GM12878 (cell line): ENCODE measurements at regions not wholly inside any gene's neighbourhood (a gene's known extent, or its start where the extent isn't known, plus 50 kb on each side); places are given as distances from the start of the nearest gene placed in this dataset.

Experiments used
- ATAC-seq: fragments of 200-7000 bp; cut with Tn5 transposase; 3 replicates; pipeline ENCODE4 v1.9.1; 2020; ENCODE audit warnings: mild to moderate bottlenecking, moderate library complexity
- BruUV-seq: library from RNA; stranded (reverse); fragments of 400-500 nt; replicated peaks from 2 replicates; lab custom pipeline; 2021; lab: Mats Ljungman, UMichigan
- CTCF ChIA-PET: fragments of 300-600 bp; sonication (Branson Sonifier 250); formaldehyde crosslinking; extraction: SDS; loops from one replicate; lab custom pipeline; 2021; ENCODE audit warnings: inconsistent platforms; lab: Yijun Ruan, JAX
- POLR2A ChIA-PET: fragments of 350-600 bp; formaldehyde crosslinking; extraction: SDS; loops from one replicate; lab custom pipeline; 2021; ENCODE audit warnings: inconsistent platforms; lab: Charles Lee
- RAD21 ChIA-PET: fragments of 300-600 bp; sonication (Branson Sonifier 250); formaldehyde crosslinking; loops from one replicate; lab custom pipeline; 2023; ENCODE audit warnings: antibody characterized with exemption; ENCODE audit not compliant: unreplicated experiment; lab: Charles Lee
- SMC1A ChIA-PET: fragments of 300-600 bp; sonication (Branson Sonifier 250); formaldehyde crosslinking; loops from one replicate; lab custom pipeline; 2023; ENCODE audit not compliant: unreplicated experiment, uncharacterized antibody; lab: Charles Lee
- DNase-seq: peaks from one replicate; pipeline ENCODE4 v3.0.0-alpha.2; 2011; ENCODE audit warnings: low read depth, low spot score
- FAIRE-seq: peaks from 3 replicates; lab custom pipeline; 2011; peaks lifted over from hg19 to GRCh38; lab: Jason Lieb, UNC
- H2AFZ ChIP-seq: 2 replicates; pipeline ENCODE4 v1.6.0; 2011; ENCODE audit warnings: low read depth, low read length, control low read depth; ENCODE audit not compliant: control insufficient read depth
- H3K27ac ChIP-seq: 2 replicates; pipeline ENCODE4 v1.5.1; 2011; ENCODE audit warnings: control low read depth; ENCODE audit not compliant: control insufficient read depth, insufficient read depth
- H3K27me3 ChIP-seq, 2 experiments: replicated peaks in 1 of 2; 2 replicates each; pipeline versions ENCODE4 v1.6.0 to v1.6.1; 2011; ENCODE audit warnings: low read length in 1 of 2; ENCODE audit not compliant: control insufficient read depth in 2 of 2, insufficient read depth in 2 of 2
- H3K36me3 ChIP-seq, 2 experiments: 2 replicates each; pipeline ENCODE4 v1.5.1; 2011; ENCODE audit warnings: low read length in 1 of 2; ENCODE audit not compliant: control insufficient read depth in 2 of 2, insufficient read depth in 2 of 2
- H3K4me1 ChIP-seq: 2 replicates; pipeline ENCODE4 v1.6.1; 2011; ENCODE audit warnings: mild to moderate bottlenecking, low read length, moderate library complexity, mixed read lengths; ENCODE audit not compliant: control insufficient read depth, insufficient read depth
- H3K4me2 ChIP-seq: 2 replicates; pipeline ENCODE4 v1.6.0; 2011; ENCODE audit warnings: control low read depth; ENCODE audit not compliant: control insufficient read depth, insufficient read depth
- H3K4me3 ChIP-seq: fragments of 200-600 bp; sonication (generic); 2 replicates; pipeline ENCODE4 v1.5.1; 2016
- H3K79me2 ChIP-seq: 2 replicates; pipeline ENCODE4 v1.6.0; 2011; ENCODE audit warnings: low read length; ENCODE audit not compliant: control insufficient read depth, insufficient read depth
- H3K9ac ChIP-seq: 2 replicates; pipeline ENCODE4 v1.8.0; 2011; ENCODE audit warnings: low read length, control low read depth, mixed read lengths; ENCODE audit not compliant: control insufficient read depth, insufficient read depth
- H3K9me3 ChIP-seq: replicated peaks from 3 replicates; pipeline ENCODE4 v1.5.1; 2011; ENCODE audit warnings: mild to moderate bottlenecking, low read length; ENCODE audit not compliant: control insufficient read depth, insufficient read depth
- H4K20me1 ChIP-seq: 2 replicates; pipeline ENCODE4 v1.6.0; 2011; ENCODE audit not compliant: control insufficient read depth, insufficient read depth
- EED ChIP-seq: sonication (generic); IDR thresholded peaks from 2 replicates; pipeline ENCODE4 v1.6.1; 2016; ENCODE audit warnings: antibody characterized with exemption, low read depth
- EZH2 ChIP-seq: IDR thresholded peaks from 2 replicates; pipeline ENCODE4 v1.6.1; 2012; ENCODE audit warnings: low read depth, mild to moderate bottlenecking, control low read depth, inconsistent platforms, low read length, borderline replicate concordance; ENCODE audit not compliant: control insufficient read depth
- NBN ChIP-seq: fragments of 450-650 bp; IDR thresholded peaks from 2 replicates; pipeline ENCODE4 v1.6.1; 2016
- POLR2A ChIP-seq: IDR thresholded peaks from 2 replicates; pipeline ENCODE4 v1.6.1; 2011; ENCODE audit warnings: low read depth, mild to moderate bottlenecking, low read length
- POLR2AphosphoS2 ChIP-seq: IDR thresholded peaks from 2 replicates; pipeline ENCODE4 v1.6.1; 2011; ENCODE audit warnings: low read depth, mild to moderate bottlenecking, low read length, improper control_type of control experiment, moderate library complexity
- SMAD1 ChIP-seq: fragments of 450-650 bp; IDR thresholded peaks from 2 replicates; pipeline ENCODE4 v1.6.1; 2018; ENCODE audit warnings: mild to moderate bottlenecking, low read depth; ENCODE audit not compliant: partially characterized antibody
- STAT1 ChIP-seq: fragments of 450-650 bp; conservative IDR thresholded peaks from 2 replicates; pipeline ENCODE4 v1.6.1; 2014; ENCODE audit warnings: antibody characterized with exemption, mild to moderate bottlenecking
- TARDBP ChIP-seq: IDR thresholded peaks from 2 replicates; pipeline ENCODE4 v1.6.1; 2016; ENCODE audit warnings: borderline replicate concordance
- TBL1XR1 ChIP-seq: IDR thresholded peaks from 2 replicates; pipeline ENCODE4 v1.6.1; 2012; ENCODE audit warnings: low read depth, low read length, improper control_type of control experiment
- TCF3 ChIP-seq: IDR thresholded peaks from 2 replicates; pipeline ENCODE4 v1.6.1; 2012; ENCODE audit warnings: low read depth, mild to moderate bottlenecking, low read length, borderline replicate concordance; ENCODE audit not compliant: insufficient read depth
- YY1 ChIP-seq: IDR thresholded peaks from 2 replicates; pipeline ENCODE4 v1.6.1; 2011; ENCODE audit warnings: low read depth, mild to moderate bottlenecking, low read length
- ZNF384 ChIP-seq: IDR thresholded peaks from 2 replicates; pipeline ENCODE4 v1.6.1; 2012; ENCODE audit warnings: low read depth, mild to moderate bottlenecking, low read length, improper control_type of control experiment, borderline replicate concordance
- ZNF622 ChIP-seq: fragments of 450-650 bp; IDR thresholded peaks from 2 replicates; pipeline ENCODE4 v1.6.1; 2017; ENCODE audit warnings: mild to moderate bottlenecking, inconsistent platforms
- WGBS: methylation state at CpG from one replicate; pipeline ENCODE4 v1.1.6; 2016; ENCODE audit warnings: low lambda C conversion rate; ENCODE audit not compliant: insufficient replicate concordance, insufficient coverage; ENCODE audit errors: missing lambda C conversion rate; 5-methylcytosine and 5-hydroxymethylcytosine counted together
- in situ Hi-C: fragments of 300-500 bp; cut with MboI; formaldehyde crosslinking; loops from 9 replicates; pipeline ENCODE4 v1.14.3; 2018; ENCODE audit warnings: mixed read lengths
- intact Hi-C: fragments of 100-400 bp; cut with micrococcal nuclease; formaldehyde crosslinking; loops from one replicate; pipeline ENCODE4 v1.14.2; 2022; ENCODE audit not compliant: unreplicated experiment
- TF ChIP-seq, protein P1 (sequence below): fragments of 450-650 bp; formaldehyde crosslinking; IDR thresholded peaks from 2 replicates; pipeline ENCODE4 v1.4.0; 2022; ENCODE audit warnings: mild to moderate bottlenecking, moderate library complexity
- TF ChIP-seq, protein P2 (sequence below), 3 experiments: IDR thresholded peaks in 2 of 3; conservative IDR thresholded peaks in 1 of 3; 2 replicates each; pipeline ENCODE4 v1.5.1; 2011; ENCODE audit warnings: low read depth in 3 of 3, low read length in 3 of 3, mild to moderate bottlenecking in 3 of 3, control low read depth in 2 of 3, moderate library complexity in 2 of 3, inconsistent platforms in 1 of 3, mixed read lengths in 1 of 3; ENCODE audit not compliant: control insufficient read depth in 2 of 3, insufficient read depth in 1 of 3; ENCODE audit errors: extremely low read depth in 1 of 3
- TF ChIP-seq, protein P3 (sequence below): IDR thresholded peaks from 2 replicates; pipeline ENCODE4 v1.6.1; 2012; ENCODE audit warnings: low read depth, low read length, improper control_type of control experiment

DNA sequence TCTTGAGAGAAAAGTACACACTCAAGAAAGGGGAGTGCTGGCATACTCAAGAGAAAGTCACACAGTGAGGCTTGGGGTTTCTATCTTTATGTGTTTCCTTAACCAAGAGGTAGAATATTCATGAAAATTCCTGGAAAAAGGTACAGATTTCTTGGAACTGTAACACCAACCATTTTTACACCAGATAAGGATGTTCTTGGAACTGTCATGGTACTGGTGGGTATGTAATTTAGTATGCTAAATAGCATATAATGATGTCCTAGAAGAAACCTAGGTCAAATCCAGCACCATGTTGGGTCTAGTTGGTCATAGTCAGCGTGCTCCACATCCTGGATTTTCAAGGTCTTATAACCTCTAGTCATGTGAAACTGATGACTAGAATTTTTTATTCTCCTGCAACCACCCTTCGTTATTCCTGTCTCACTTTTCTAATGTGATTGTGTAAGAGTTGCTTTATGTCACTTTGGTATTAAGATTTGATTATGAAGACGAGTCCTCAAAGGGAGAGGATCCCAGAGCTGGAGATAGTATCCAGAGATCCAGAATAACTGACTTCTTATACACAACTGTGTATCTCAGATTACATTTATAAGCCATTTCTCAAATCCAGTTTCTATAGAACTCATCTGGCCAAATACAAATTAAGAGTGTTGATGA lies 510.1 kb downstream of the TMTC2 start:
- FAIRE-seq: no peak
- no peak for ATAC-seq
- Histone ChIP-seq H2AFZ (no peak overlapping the region), H3K4me3 (no peak overlapping the region), H3K27me3 (no peaks in the 10 kb centered on the region), H3K36me3 (no peaks in the 10 kb centered on the region), H3K9me3 (no peaks in the 10 kb centered on the region), H4K20me1 (no peaks in the 10 kb centered on the region), H3K9ac (no peak overlapping the region), H3K4me2 (no peak overlapping the region), H3K27ac (no peak overlapping the region), H3K4me1 (no peaks in the 10 kb centered on the region), H3K79me2 (no peaks in the 10 kb centered on the region)
- intact Hi-C loops: no loop called here
- 9% methylated on average over 3 of the region's 3 CpGs for WGBS
- no peak for DNase-seq
- in situ Hi-C loops: no loop called here
- ChIA-PET SMC1A (no interaction called here), POLR2A (no interaction called here), CTCF (no interaction called here), RAD21 (no interaction called here)
- no peak for TF ChIP-seq TARDBP
- no peak for TF ChIP-seq NBN
- no peak for TF ChIP-seq SMAD1
- TF ChIP-seq, protein P1, sequence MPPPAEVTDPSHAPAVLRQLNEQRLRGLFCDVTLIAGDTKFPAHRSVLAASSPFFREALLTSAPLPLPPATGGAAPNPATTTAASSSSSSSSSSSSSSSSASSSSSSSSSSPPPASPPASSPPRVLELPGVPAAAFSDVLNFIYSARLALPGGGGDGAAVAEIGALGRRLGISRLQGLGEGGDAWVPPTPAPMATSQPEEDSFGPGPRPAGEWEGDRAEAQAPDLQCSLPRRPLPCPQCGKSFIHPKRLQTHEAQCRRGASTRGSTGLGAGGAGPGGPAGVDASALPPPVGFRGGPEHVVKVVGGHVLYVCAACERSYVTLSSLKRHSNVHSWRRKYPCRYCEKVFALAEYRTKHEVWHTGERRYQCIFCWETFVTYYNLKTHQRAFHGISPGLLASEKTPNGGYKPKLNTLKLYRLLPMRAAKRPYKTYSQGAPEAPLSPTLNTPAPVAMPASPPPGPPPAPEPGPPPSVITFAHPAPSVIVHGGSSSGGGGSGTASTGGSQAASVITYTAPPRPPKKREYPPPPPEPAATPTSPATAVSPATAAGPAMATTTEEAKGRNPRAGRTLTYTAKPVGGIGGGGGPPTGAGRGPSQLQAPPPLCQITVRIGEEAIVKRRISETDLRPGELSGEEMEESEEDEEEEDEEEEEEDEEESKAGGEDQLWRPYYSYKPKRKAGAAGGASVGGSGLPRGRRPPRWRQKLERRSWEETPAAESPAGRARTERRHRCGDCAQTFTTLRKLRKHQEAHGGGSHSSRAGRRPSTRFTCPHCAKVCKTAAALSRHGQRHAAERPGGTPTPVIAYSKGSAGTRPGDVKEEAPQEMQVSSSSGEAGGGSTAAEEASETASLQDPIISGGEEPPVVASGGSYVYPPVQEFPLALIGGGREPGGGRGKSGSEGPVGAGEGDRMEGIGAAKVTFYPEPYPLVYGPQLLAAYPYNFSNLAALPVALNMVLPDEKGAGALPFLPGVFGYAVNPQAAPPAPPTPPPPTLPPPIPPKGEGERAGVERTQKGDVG (CRISPR knock-in tag): no peak
- TF ChIP-seq POLR2A: no peak
- TF ChIP-seq EZH2: no peak
- no peak for TF ChIP-seq TCF3
- no peak for TF ChIP-seq STAT1
- TF ChIP-seq, protein P2, sequence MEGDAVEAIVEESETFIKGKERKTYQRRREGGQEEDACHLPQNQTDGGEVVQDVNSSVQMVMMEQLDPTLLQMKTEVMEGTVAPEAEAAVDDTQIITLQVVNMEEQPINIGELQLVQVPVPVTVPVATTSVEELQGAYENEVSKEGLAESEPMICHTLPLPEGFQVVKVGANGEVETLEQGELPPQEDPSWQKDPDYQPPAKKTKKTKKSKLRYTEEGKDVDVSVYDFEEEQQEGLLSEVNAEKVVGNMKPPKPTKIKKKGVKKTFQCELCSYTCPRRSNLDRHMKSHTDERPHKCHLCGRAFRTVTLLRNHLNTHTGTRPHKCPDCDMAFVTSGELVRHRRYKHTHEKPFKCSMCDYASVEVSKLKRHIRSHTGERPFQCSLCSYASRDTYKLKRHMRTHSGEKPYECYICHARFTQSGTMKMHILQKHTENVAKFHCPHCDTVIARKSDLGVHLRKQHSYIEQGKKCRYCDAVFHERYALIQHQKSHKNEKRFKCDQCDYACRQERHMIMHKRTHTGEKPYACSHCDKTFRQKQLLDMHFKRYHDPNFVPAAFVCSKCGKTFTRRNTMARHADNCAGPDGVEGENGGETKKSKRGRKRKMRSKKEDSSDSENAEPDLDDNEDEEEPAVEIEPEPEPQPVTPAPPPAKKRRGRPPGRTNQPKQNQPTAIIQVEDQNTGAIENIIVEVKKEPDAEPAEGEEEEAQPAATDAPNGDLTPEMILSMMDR (IDR thresholded peaks at IDR 0.05 in 2 of 3, conservative IDR thresholded peaks at IDR 0.05 in 1 of 3; ENCODE audit: control insufficient read depth in 2 of 3, extremely low read depth in 1 of 3, insufficient read depth in 1 of 3, low read depth in 3 of 3, low read length in 3 of 3): no peak
- TF ChIP-seq ZNF384: no peak
- TF ChIP-seq ZNF622: no peak
- TF ChIP-seq TBL1XR1: no peak
- TF ChIP-seq, protein P3, sequence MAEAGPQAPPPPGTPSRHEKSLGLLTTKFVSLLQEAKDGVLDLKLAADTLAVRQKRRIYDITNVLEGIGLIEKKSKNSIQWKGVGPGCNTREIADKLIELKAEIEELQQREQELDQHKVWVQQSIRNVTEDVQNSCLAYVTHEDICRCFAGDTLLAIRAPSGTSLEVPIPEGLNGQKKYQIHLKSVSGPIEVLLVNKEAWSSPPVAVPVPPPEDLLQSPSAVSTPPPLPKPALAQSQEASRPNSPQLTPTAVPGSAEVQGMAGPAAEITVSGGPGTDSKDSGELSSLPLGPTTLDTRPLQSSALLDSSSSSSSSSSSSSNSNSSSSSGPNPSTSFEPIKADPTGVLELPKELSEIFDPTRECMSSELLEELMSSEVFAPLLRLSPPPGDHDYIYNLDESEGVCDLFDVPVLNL: no peak
- no peak for TF ChIP-seq EED
- no peak for TF ChIP-seq POLR2AphosphoS2
- no peak for TF ChIP-seq YY1
- BruUV-seq: no TSS peak
